Esophagus squamous epithelium (tissue), 5 donors: ENCODE measurements at regions not wholly inside any gene's neighbourhood (a gene's known extent, or its start where the extent isn't known, plus 50 kb on each side); places are given as distances from the start of the nearest gene placed in this dataset.

Source experiments
- DNase-seq: peaks from one replicate; lab custom pipeline; 2025; lab: John Stamatoyannopoulos, UW
- H3K27ac ChIP-seq, 4 donors: fragments of 200-600 bp; sonication (generic); one replicate each; pipeline ENCODE4 v1.5.1; 2016 to 2019; ENCODE audit warnings: mild to moderate bottlenecking in 1 of 4
- H3K27me3 ChIP-seq, 4 donors: fragments of 200-600 bp; sonication (generic); 1 replicate in 3 of 4; 2 replicates in 1 of 4; pipeline versions ENCODE4 v1.5.1 to v1.6.0; 2017 to 2021; ENCODE audit warnings: antibody characterized with exemption in 1 of 4
- H3K36me3 ChIP-seq, 3 donors: fragments of 200-600 bp; sonication (generic); one replicate each; pipeline ENCODE4 v1.5.1; 2016 to 2019
- H3K4me1 ChIP-seq, 3 donors: fragments of 200-600 bp; sonication (generic); one replicate each; pipeline ENCODE4 v1.5.1; 2017 to 2019
- H3K4me3 ChIP-seq, 4 donors: fragments of 200-600 bp; sonication (generic); 1 replicate in 3 of 4; 2 replicates in 1 of 4; pipeline ENCODE4 v1.5.1; 2016 to 2019; ENCODE audit warnings: mild to moderate bottlenecking in 2 of 4, moderate library complexity in 1 of 4
- H3K9me3 ChIP-seq, 3 donors: fragments of 200-600 bp; sonication (generic); one replicate each; pipeline ENCODE4 v1.5.1; 2016 to 2019
- POLR2A ChIP-seq, 4 donors: fragments of 450-650 bp; IDR thresholded peaks; one replicate each; pipeline ENCODE4 v1.6.1; 2017; ENCODE audit warnings: antibody characterized with exemption in 4 of 4, mild to moderate bottlenecking in 4 of 4, moderate library complexity in 3 of 4
- WGBS, 2 donors: methylation state at CpG; one replicate each; pipeline ENCODE4 v1.1.5; 2018; 5-methylcytosine and 5-hydroxymethylcytosine counted together
- intact Hi-C: fragments of 100-400 bp; cut with DNase I; formaldehyde crosslinking; loops from one replicate; pipeline ENCODE4 v1.15.0; 2022
- TF ChIP-seq, protein P1 (sequence below), 6 experiments: fragments of 450-650 bp in 4 of 6; fragments of 200-600 bp in 2 of 6; sonication (generic) in 2 of 6; IDR thresholded peaks; one replicate each; pipeline ENCODE4 v1.5.1; 2016 to 2019; ENCODE audit warnings: antibody characterized with exemption in 6 of 6, mild to moderate bottlenecking in 4 of 6, moderate library complexity in 4 of 6
- donor health status: DM: yes; HTN: yes; CAD: no.

DNA sequence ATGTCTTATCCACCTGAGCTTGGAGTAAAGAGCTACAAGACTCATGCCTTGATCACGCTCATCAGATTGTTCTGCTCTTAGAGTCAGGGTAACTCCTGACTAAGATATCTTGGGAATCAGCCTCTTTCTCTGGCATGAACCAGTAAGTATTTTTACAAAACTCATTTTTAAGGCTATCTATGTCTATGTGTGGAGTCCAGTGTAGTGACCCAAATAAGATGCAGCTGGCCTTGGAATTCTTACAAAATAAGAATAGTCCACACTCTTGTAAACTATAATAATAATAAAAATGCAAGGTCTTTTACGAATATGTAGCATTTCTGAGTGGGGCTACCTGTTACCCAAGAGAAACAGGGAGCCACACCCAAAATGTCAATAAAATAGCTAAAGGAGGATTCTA, 498.3 kb upstream of the SYT4 start:
- no peak for DNase-seq

DNA sequence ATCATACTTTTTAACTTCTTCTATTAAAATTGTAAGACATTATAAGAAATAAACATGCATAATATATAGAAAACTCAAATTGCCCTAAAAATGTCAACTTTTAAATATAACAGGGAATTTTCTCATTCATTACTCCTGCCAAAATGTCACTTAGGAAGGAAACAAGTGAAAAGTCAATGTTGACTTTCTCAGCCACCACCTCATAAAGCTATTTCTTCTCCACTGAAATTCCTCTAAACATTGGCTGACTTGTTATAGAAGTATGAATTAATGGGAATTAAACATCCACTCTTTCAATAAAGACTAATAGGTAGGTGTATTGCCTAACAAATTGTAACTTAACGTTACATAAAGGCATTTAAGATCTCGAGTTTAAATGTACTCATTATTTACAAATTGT, 499.7 kb upstream of the SYT4 start:
- WGBS, 2 donors = 40 to 52% methylated on average over 2 of the region's 2 CpGs
- TF ChIP-seq, protein P1, sequence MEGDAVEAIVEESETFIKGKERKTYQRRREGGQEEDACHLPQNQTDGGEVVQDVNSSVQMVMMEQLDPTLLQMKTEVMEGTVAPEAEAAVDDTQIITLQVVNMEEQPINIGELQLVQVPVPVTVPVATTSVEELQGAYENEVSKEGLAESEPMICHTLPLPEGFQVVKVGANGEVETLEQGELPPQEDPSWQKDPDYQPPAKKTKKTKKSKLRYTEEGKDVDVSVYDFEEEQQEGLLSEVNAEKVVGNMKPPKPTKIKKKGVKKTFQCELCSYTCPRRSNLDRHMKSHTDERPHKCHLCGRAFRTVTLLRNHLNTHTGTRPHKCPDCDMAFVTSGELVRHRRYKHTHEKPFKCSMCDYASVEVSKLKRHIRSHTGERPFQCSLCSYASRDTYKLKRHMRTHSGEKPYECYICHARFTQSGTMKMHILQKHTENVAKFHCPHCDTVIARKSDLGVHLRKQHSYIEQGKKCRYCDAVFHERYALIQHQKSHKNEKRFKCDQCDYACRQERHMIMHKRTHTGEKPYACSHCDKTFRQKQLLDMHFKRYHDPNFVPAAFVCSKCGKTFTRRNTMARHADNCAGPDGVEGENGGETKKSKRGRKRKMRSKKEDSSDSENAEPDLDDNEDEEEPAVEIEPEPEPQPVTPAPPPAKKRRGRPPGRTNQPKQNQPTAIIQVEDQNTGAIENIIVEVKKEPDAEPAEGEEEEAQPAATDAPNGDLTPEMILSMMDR (IDR thresholded peaks at IDR 0.05) = no peak
- no peak for TF ChIP-seq POLR2A (IDR thresholded peaks at IDR 0.05)
- no peak for DNase-seq

More for the DNA sequence above, 498.3 kb upstream of the SYT4 start:
- Histone ChIP-seq H3K27ac (no peak overlapping the region), H3K4me1 (no peaks in the 10 kb centered on the region), H3K9me3 (no peaks in the 10 kb centered on the region), H3K4me3 (no peak overlapping the region), H3K36me3 (no peaks in the 10 kb centered on the region), H3K27me3 (no peaks in the 10 kb centered on the region)
- intact Hi-C loops = no loop called here
- TF ChIP-seq POLR2A (IDR thresholded peaks at IDR 0.05) = no peak
- TF ChIP-seq, protein P1 (IDR thresholded peaks at IDR 0.05) = no peak
- 71 to 77% methylated on average over 2 of the region's 2 CpGs for WGBS, 2 donors

DNA sequence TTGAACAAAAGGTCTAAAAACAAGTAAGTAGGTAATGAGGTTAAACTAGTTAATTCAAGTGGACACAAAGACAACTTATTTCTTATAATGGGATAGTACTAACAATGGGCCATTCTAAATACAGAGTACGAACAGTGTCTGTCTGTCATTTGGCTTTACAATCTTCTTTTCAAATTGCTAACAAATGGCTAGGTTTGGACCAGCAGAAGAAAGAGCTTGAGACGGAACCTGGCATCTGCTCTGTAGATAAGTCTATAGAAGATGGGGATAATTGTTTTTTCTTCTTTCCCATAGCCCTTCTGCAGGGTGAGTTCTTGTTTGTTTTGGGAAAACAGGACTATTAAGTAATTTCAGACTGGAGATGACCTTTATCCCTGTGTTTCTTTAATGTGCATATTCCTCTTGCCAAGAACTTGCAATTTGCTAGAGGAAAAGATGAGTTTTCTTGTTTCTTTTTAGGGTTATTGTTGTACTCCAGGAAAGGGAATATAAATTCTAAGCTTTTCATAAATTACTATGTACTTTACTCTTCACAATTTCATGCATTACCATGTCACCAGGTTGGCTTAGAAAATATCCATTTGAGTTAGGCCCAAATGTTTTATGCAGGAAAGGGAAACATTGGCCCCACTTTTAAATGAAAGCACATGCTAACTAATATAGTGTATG, 500.5 kb upstream of the SYT4 start:
- no peaks in the 10 kb centered on the region for H3K4me1 ChIP-seq

More for the DNA sequence above, 499.7 kb upstream of the SYT4 start:
- no peak overlapping the region for H3K27ac ChIP-seq
- no peaks in the 10 kb centered on the region for H3K27me3 ChIP-seq
- no peak overlapping the region for H3K4me3 ChIP-seq
- no peaks in the 10 kb centered on the region for H3K4me1 ChIP-seq
- H3K36me3 ChIP-seq = no peaks in the 10 kb centered on the region
- H3K9me3 ChIP-seq = no peaks in the 10 kb centered on the region
- intact Hi-C loops = no loop called here

DNA sequence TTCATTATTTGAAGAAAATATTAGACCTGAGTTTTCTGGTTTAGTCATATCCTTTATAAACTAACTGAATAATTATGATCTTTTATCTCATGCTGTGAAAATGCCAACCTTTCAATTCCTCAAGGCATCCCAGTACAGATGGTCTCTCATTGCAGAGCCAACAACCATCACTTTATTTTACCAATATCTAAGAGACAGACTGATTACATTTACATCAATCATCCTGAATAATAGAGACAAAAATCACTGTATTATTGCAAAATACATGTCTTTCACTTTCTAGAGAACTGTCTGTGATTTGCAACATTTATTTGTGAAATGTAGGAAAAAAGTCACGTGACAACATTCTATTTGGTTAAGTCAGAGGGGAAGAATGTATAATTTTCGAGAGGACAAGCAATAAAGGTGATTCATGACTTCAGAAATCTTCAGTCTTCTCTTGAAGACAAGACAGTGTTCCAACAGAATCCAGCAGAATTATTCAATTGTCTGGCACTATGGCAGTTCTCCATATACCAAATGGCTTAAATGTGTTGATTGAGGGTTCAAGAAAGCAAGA, 503.6 kb upstream of the SYT4 start:
- no peak overlapping the region for H3K4me3 ChIP-seq
- H3K27me3 ChIP-seq = no peaks in the 10 kb centered on the region
- no peaks in the 10 kb centered on the region for H3K9me3 ChIP-seq
- no peak overlapping the region for H3K27ac ChIP-seq
- H3K36me3 ChIP-seq = no peaks in the 10 kb centered on the region
- no peaks in the 10 kb centered on the region for H3K4me1 ChIP-seq
- intact Hi-C loops = no loop called here
- TF ChIP-seq, protein P1 (IDR thresholded peaks at IDR 0.05) = no peak
- no peak for TF ChIP-seq POLR2A (IDR thresholded peaks at IDR 0.05)
- 22 to 32% methylated on average over 2 of the region's 2 CpGs for WGBS, 2 donors
- DNase-seq = no peak

More for the DNA sequence above, 500.5 kb upstream of the SYT4 start:
- Histone ChIP-seq H3K27me3 (no peaks in the 10 kb centered on the region), H3K36me3 (no peaks in the 10 kb centered on the region), H3K4me3 (no peak overlapping the region), H3K27ac (no peak overlapping the region), H3K9me3 (no peaks in the 10 kb centered on the region)
- intact Hi-C loops = no loop called here
- 58 to 75% methylated on average over 2 of the region's 2 CpGs for WGBS, 2 donors
- TF ChIP-seq POLR2A (IDR thresholded peaks at IDR 0.05) = no peak
- TF ChIP-seq, protein P1 (IDR thresholded peaks at IDR 0.05) = no peak
- DNase-seq = no peak

DNA sequence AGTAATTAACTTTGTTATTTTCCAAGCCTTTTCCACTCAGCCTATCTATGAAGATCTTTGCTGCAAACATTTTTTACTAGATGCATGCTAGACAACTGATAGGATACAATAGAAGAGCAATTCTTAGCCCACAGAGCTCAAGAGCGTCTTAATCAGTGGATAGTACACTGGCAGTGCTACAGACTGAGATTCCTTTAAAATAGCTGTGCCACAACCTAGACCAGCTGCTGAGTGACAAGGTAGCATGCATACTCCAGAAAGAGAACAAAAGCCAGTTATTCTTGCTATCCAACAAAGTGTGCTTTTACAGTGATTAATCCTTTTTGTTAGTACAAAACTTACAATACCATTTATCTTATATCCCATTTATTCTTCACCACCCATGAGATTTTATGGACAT, 507.9 kb upstream of the SYT4 start:
- Histone ChIP-seq H3K4me1 (no peaks in the 10 kb centered on the region), H3K27me3 (no peaks in the 10 kb centered on the region), H3K36me3 (no peaks in the 10 kb centered on the region), H3K4me3 (no peak overlapping the region), H3K9me3 (no peaks in the 10 kb centered on the region), H3K27ac (no peak overlapping the region)
- WGBS, 2 donors = 60 to 91% methylated on average over 1 of the region's 1 CpG
- intact Hi-C loops = no loop called here
- no peak for DNase-seq
- TF ChIP-seq POLR2A (IDR thresholded peaks at IDR 0.05) = no peak
- TF ChIP-seq, protein P1 (IDR thresholded peaks at IDR 0.05) = no peak
